ENCODE measurements at regions not wholly inside any gene's neighbourhood (a gene's known extent, or its start where the extent isn't known, plus 50 kb on each side); places are given as distances from the start of the nearest gene placed in this dataset.

GRCh38 chr13:47454986-47455385 is 546.1 kb downstream of the SUCLA2 start:
- no peaks in the 10 kb centered on the region for H4K20me1 ChIP-seq (ENCODE audit: insufficient read depth, low read length)
- no peak overlapping the region for H3K4me3 ChIP-seq (replicated peaks in 1 of 3; ENCODE audit: low read depth in 2 of 3, low read length in 3 of 3)
- no peaks in the 10 kb centered on the region for H3K79me2 ChIP-seq (ENCODE audit: insufficient read depth, low read length)
- no peak overlapping the region for H3K9ac ChIP-seq (ENCODE audit: insufficient read depth, low read length, poor library complexity, severe bottlenecking)
- intact Hi-C loops (cut with micrococcal nuclease) = no loop called here
- WGBS (ENCODE audit: insufficient coverage) = no CpG with 5 or more reads among the region's 3 CpGs
- Mint-ChIP-seq H3K4me3 (no peak overlapping the region), H3K27ac (no peak overlapping the region), H3K4me1 (peaks cover 7% of the 10 kb centered on the region), H3K36me3 (no peaks in the 10 kb centered on the region), H3K27me3 (ENCODE audit: low read depth in 3 of 3) (no peaks in the 10 kb centered on the region), H3K9me3 (peaks cover 0 to 3% (median 0%) of the 10 kb centered on the region in 7 donors)
- no peak for DNase-seq
- no peaks in the 10 kb centered on the region for H3K36me3 ChIP-seq (replicated peaks in 1 of 2; ENCODE audit: control insufficient read depth in 1 of 2, insufficient read depth in 2 of 2, low read length in 2 of 2)
- H3K4me1 ChIP-seq (ENCODE audit: control insufficient read depth in 1 of 2, insufficient read depth in 2 of 2, low read length in 2 of 2) = no peaks in the 10 kb centered on the region
- no peak overlapping the region for H2AFZ ChIP-seq (ENCODE audit: insufficient read depth, low read depth, low read length, poor library complexity, severe bottlenecking)
- H3K27me3 ChIP-seq (ENCODE audit: control insufficient read depth in 2 of 2, insufficient read depth in 2 of 2, low read length in 2 of 2) = no peaks in the 10 kb centered on the region
- H3K9me3 ChIP-seq (replicated peaks in 1 of 2; ENCODE audit: control insufficient read depth in 1 of 2, insufficient read depth in 1 of 2, low read length in 2 of 2) = no peaks in the 10 kb centered on the region
- TF ChIP-seq CTCF (IDR thresholded peaks at IDR 0.05) = no peak
- H3K27ac ChIP-seq (ENCODE audit: low read depth in 1 of 2, low read length in 2 of 2) = no peak overlapping the region
- no peak overlapping the region for H3K4me2 ChIP-seq (replicated peaks; ENCODE audit: extremely low read depth, low read length, poor library complexity, severe bottlenecking)

GRCh38 chr13:47437406-47437805 is 540.6 kb upstream of the HTR2A start:
- Histone ChIP-seq H3K27ac (ENCODE audit: low read depth in 1 of 2, low read length in 2 of 2) (no peak overlapping the region), H3K79me2 (ENCODE audit: insufficient read depth, low read length) (no peaks in the 10 kb centered on the region), H3K9ac (ENCODE audit: insufficient read depth, low read length, poor library complexity, severe bottlenecking) (no peak overlapping the region), H3K27me3 (ENCODE audit: control insufficient read depth in 2 of 2, insufficient read depth in 2 of 2, low read length in 2 of 2) (no peaks in the 10 kb centered on the region), H3K4me2 (replicated peaks; ENCODE audit: extremely low read depth, low read length, poor library complexity, severe bottlenecking) (no peak overlapping the region), H3K4me1 (ENCODE audit: control insufficient read depth in 1 of 2, insufficient read depth in 2 of 2, low read length in 2 of 2) (no peaks in the 10 kb centered on the region), H4K20me1 (ENCODE audit: insufficient read depth, low read length) (no peaks in the 10 kb centered on the region), H2AFZ (ENCODE audit: insufficient read depth, low read depth, low read length, poor library complexity, severe bottlenecking) (no peak overlapping the region), H3K9me3 (replicated peaks in 1 of 2; ENCODE audit: control insufficient read depth in 1 of 2, insufficient read depth in 1 of 2, low read length in 2 of 2) (peaks cover 0 to 4% of the 10 kb centered on the region in 2 donors), H3K4me3 (replicated peaks in 1 of 3; ENCODE audit: low read depth in 2 of 3, low read length in 3 of 3) (no peak overlapping the region), H3K36me3 (replicated peaks in 1 of 2; ENCODE audit: control insufficient read depth in 1 of 2, insufficient read depth in 2 of 2, low read length in 2 of 2) (no peaks in the 10 kb centered on the region)
- intact Hi-C loops (cut with micrococcal nuclease) = no loop called here
- Mint-ChIP-seq H3K4me1 (no peaks in the 10 kb centered on the region), H3K4me3 (no peak overlapping the region), H3K9me3 (peaks cover 0 to 12% (median 5%) of the 10 kb centered on the region in 7 donors), H3K36me3 (no peaks in the 10 kb centered on the region), H3K27ac (no peak overlapping the region), H3K27me3 (ENCODE audit: low read depth in 3 of 3) (no peaks in the 10 kb centered on the region)
- 86% methylated on average over 1 of the region's 2 CpGs for WGBS (ENCODE audit: insufficient coverage)
- DNase-seq = no peak
- TF ChIP-seq CTCF (IDR thresholded peaks at IDR 0.05) = no peak
